GM12878 (cell line): ENCODE measurements at regions not wholly inside any gene's neighbourhood (a gene's known extent, or its start where the extent isn't known, plus 50 kb on each side); places are given as distances from the start of the nearest gene placed in this dataset.

Experiments
- ATAC-seq: fragments of 200-7000 bp; cut with Tn5 transposase; 3 replicates; pipeline ENCODE4 v1.9.1; 2020; ENCODE audit warnings: mild to moderate bottlenecking, moderate library complexity
- BruUV-seq: library from RNA; stranded (reverse); fragments of 400-500 nt; replicated peaks from 2 replicates; lab custom pipeline; 2021; lab: Mats Ljungman, UMichigan
- CTCF ChIA-PET: fragments of 300-600 bp; sonication (Branson Sonifier 250); formaldehyde crosslinking; extraction: SDS; loops from one replicate; lab custom pipeline; 2021; ENCODE audit warnings: inconsistent platforms; lab: Yijun Ruan, JAX
- POLR2A ChIA-PET: fragments of 350-600 bp; formaldehyde crosslinking; extraction: SDS; loops from one replicate; lab custom pipeline; 2021; ENCODE audit warnings: inconsistent platforms; lab: Charles Lee
- RAD21 ChIA-PET: fragments of 300-600 bp; sonication (Branson Sonifier 250); formaldehyde crosslinking; loops from one replicate; lab custom pipeline; 2023; ENCODE audit warnings: antibody characterized with exemption; ENCODE audit not compliant: unreplicated experiment; lab: Charles Lee
- SMC1A ChIA-PET: fragments of 300-600 bp; sonication (Branson Sonifier 250); formaldehyde crosslinking; loops from one replicate; lab custom pipeline; 2023; ENCODE audit not compliant: unreplicated experiment, uncharacterized antibody; lab: Charles Lee
- DNase-seq: peaks from one replicate; pipeline ENCODE4 v3.0.0-alpha.2; 2011; ENCODE audit warnings: low read depth, low spot score
- FAIRE-seq: peaks from 3 replicates; lab custom pipeline; 2011; peaks lifted over from hg19 to GRCh38; lab: Jason Lieb, UNC
- H2AFZ ChIP-seq: 2 replicates; pipeline ENCODE4 v1.6.0; 2011; ENCODE audit warnings: low read depth, low read length, control low read depth; ENCODE audit not compliant: control insufficient read depth
- H3K27ac ChIP-seq: 2 replicates; pipeline ENCODE4 v1.5.1; 2011; ENCODE audit warnings: control low read depth; ENCODE audit not compliant: control insufficient read depth, insufficient read depth
- H3K27me3 ChIP-seq, 2 experiments: replicated peaks in 1 of 2; 2 replicates each; pipeline versions ENCODE4 v1.6.0 to v1.6.1; 2011; ENCODE audit warnings: low read length in 1 of 2; ENCODE audit not compliant: control insufficient read depth in 2 of 2, insufficient read depth in 2 of 2
- H3K36me3 ChIP-seq, 2 experiments: 2 replicates each; pipeline ENCODE4 v1.5.1; 2011; ENCODE audit warnings: low read length in 1 of 2; ENCODE audit not compliant: control insufficient read depth in 2 of 2, insufficient read depth in 2 of 2
- H3K4me1 ChIP-seq: 2 replicates; pipeline ENCODE4 v1.6.1; 2011; ENCODE audit warnings: mild to moderate bottlenecking, low read length, moderate library complexity, mixed read lengths; ENCODE audit not compliant: control insufficient read depth, insufficient read depth
- H3K4me2 ChIP-seq: 2 replicates; pipeline ENCODE4 v1.6.0; 2011; ENCODE audit warnings: control low read depth; ENCODE audit not compliant: control insufficient read depth, insufficient read depth
- H3K4me3 ChIP-seq: fragments of 200-600 bp; sonication (generic); 2 replicates; pipeline ENCODE4 v1.5.1; 2016
- H3K79me2 ChIP-seq: 2 replicates; pipeline ENCODE4 v1.6.0; 2011; ENCODE audit warnings: low read length; ENCODE audit not compliant: control insufficient read depth, insufficient read depth
- H3K9ac ChIP-seq: 2 replicates; pipeline ENCODE4 v1.8.0; 2011; ENCODE audit warnings: low read length, control low read depth, mixed read lengths; ENCODE audit not compliant: control insufficient read depth, insufficient read depth
- H3K9me3 ChIP-seq: replicated peaks from 3 replicates; pipeline ENCODE4 v1.5.1; 2011; ENCODE audit warnings: mild to moderate bottlenecking, low read length; ENCODE audit not compliant: control insufficient read depth, insufficient read depth
- H4K20me1 ChIP-seq: 2 replicates; pipeline ENCODE4 v1.6.0; 2011; ENCODE audit not compliant: control insufficient read depth, insufficient read depth
- BCL11A ChIP-seq: IDR thresholded peaks from 2 replicates; pipeline ENCODE4 v1.6.1; 2011; ENCODE audit warnings: low read depth, low read length
- BCLAF1 ChIP-seq: fragments of 450-650 bp; IDR thresholded peaks from 2 replicates; pipeline ENCODE4 v1.6.1; 2017; ENCODE audit warnings: antibody characterized with exemption, mild to moderate bottlenecking, moderate library complexity
- EZH2 ChIP-seq: IDR thresholded peaks from 2 replicates; pipeline ENCODE4 v1.6.1; 2012; ENCODE audit warnings: low read depth, mild to moderate bottlenecking, control low read depth, inconsistent platforms, low read length, borderline replicate concordance; ENCODE audit not compliant: control insufficient read depth
- KDM1A ChIP-seq: fragments of 200-600 bp; sonication (generic); IDR thresholded peaks from 2 replicates; pipeline ENCODE4 v1.6.1; 2016; ENCODE audit warnings: borderline replicate concordance
- KLF5 ChIP-seq: fragments of 450-650 bp; IDR thresholded peaks from 2 replicates; pipeline ENCODE4 v1.6.1; 2014; ENCODE audit warnings: mild to moderate bottlenecking; ENCODE audit not compliant: partially characterized antibody
- MYC ChIP-seq: IDR thresholded peaks from 2 replicates; pipeline ENCODE4 v1.6.1; 2011; ENCODE audit warnings: mild to moderate bottlenecking, low read length, moderate library complexity, inconsistent platforms; ENCODE audit not compliant: insufficient read depth, insufficient replicate concordance, insufficient read length, severe bottlenecking
- NFYB ChIP-seq: IDR thresholded peaks from 2 replicates; pipeline ENCODE4 v1.6.1; 2011; ENCODE audit warnings: low read depth, mild to moderate bottlenecking, low read length, improper control_type of control experiment, moderate library complexity; ENCODE audit not compliant: insufficient read depth
- NR2C1 ChIP-seq: fragments of 450-650 bp; IDR thresholded peaks from 2 replicates; pipeline ENCODE4 v1.6.1; 2017; ENCODE audit warnings: antibody characterized with exemption, mild to moderate bottlenecking, moderate library complexity
- RAD21 ChIP-seq: IDR thresholded peaks from 2 replicates; pipeline ENCODE4 v1.6.1; 2011; ENCODE audit warnings: mild to moderate bottlenecking, low read depth, low read length, moderate library complexity; ENCODE audit not compliant: insufficient read depth
- SIN3A ChIP-seq: IDR thresholded peaks from 2 replicates; pipeline ENCODE4 v1.6.1; 2012; ENCODE audit warnings: low read depth, low read length, improper control_type of control experiment
- SIX5 ChIP-seq: IDR thresholded peaks from 2 replicates; pipeline ENCODE4 v1.6.1; 2011; ENCODE audit warnings: mild to moderate bottlenecking, low read depth, low read length, moderate library complexity; ENCODE audit not compliant: severe bottlenecking
- ZNF384 ChIP-seq: IDR thresholded peaks from 2 replicates; pipeline ENCODE4 v1.6.1; 2012; ENCODE audit warnings: low read depth, mild to moderate bottlenecking, low read length, improper control_type of control experiment, borderline replicate concordance
- ZZZ3 ChIP-seq: IDR thresholded peaks from 2 replicates; pipeline ENCODE4 v1.6.1; 2011; ENCODE audit warnings: low read depth; ENCODE audit not compliant: control insufficient read depth, insufficient read length
- in situ Hi-C: fragments of 300-500 bp; cut with MboI; formaldehyde crosslinking; loops from 9 replicates; pipeline ENCODE4 v1.14.3; 2018; ENCODE audit warnings: mixed read lengths
- intact Hi-C: fragments of 100-400 bp; cut with micrococcal nuclease; formaldehyde crosslinking; loops from one replicate; pipeline ENCODE4 v1.14.2; 2022; ENCODE audit not compliant: unreplicated experiment
- TF ChIP-seq, protein P1 (sequence below): IDR thresholded peaks from 2 replicates; pipeline ENCODE4 v1.6.1; 2012; ENCODE audit warnings: improper control_type of control experiment, low read depth, low read length; ENCODE audit not compliant: insufficient replicate concordance
- TF ChIP-seq, protein P2 (sequence below): fragments of 150-350 bp; IDR thresholded peaks from 2 replicates; pipeline ENCODE4 v1.6.1; 2014; ENCODE audit warnings: mild to moderate bottlenecking, low read depth, low read length

DNA sequence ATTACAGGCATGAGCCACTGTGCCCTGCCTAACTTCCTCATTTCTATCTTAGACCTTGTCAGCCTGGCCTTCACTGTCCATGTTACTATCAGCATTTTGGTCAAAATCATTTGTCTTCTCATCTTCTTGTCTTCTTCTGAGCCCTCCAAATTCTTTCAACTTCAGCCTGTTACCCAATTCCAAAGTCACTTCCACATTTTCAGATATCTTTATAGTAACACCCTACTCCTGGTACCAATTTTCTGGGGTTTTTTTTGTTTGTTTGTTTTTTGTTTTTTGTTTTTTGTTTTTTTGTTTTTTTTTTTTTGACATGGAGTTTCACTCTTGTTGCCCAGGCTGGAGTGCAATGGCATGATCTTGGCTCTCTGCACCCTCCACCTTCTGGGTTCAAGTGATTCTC, 90.3 kb upstream of the LARP1 start:
- POLR2A ChIA-PET = interaction anchor here (0.6 kb wide), 1 partner anchor 364 kb away, joined by 8 read pairs; no protein-coding TSS in a partner anchor
- TF ChIP-seq, protein P1, sequence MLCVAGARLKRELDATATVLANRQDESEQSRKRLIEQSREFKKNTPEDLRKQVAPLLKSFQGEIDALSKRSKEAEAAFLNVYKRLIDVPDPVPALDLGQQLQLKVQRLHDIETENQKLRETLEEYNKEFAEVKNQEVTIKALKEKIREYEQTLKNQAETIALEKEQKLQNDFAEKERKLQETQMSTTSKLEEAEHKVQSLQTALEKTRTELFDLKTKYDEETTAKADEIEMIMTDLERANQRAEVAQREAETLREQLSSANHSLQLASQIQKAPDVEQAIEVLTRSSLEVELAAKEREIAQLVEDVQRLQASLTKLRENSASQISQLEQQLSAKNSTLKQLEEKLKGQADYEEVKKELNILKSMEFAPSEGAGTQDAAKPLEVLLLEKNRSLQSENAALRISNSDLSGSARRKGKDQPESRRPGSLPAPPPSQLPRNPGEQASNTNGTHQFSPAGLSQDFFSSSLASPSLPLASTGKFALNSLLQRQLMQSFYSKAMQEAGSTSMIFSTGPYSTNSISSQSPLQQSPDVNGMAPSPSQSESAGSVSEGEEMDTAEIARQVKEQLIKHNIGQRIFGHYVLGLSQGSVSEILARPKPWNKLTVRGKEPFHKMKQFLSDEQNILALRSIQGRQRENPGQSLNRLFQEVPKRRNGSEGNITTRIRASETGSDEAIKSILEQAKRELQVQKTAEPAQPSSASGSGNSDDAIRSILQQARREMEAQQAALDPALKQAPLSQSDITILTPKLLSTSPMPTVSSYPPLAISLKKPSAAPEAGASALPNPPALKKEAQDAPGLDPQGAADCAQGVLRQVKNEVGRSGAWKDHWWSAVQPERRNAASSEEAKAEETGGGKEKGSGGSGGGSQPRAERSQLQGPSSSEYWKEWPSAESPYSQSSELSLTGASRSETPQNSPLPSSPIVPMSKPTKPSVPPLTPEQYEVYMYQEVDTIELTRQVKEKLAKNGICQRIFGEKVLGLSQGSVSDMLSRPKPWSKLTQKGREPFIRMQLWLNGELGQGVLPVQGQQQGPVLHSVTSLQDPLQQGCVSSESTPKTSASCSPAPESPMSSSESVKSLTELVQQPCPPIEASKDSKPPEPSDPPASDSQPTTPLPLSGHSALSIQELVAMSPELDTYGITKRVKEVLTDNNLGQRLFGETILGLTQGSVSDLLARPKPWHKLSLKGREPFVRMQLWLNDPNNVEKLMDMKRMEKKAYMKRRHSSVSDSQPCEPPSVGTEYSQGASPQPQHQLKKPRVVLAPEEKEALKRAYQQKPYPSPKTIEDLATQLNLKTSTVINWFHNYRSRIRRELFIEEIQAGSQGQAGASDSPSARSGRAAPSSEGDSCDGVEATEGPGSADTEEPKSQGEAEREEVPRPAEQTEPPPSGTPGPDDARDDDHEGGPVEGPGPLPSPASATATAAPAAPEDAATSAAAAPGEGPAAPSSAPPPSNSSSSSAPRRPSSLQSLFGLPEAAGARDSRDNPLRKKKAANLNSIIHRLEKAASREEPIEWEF = no peak
- TF ChIP-seq NFYB (no peak), RAD21 (no peak), KLF5 (no peak), EZH2 (no peak), KDM1A (no peak), ZZZ3 (no peak), SIX5 (no peak), SIN3A (no peak), BCL11A (no peak), BCLAF1 (no peak), NR2C1 (no peak), MYC (no peak), ZNF384 (no peak)
- TF ChIP-seq, protein P2, sequence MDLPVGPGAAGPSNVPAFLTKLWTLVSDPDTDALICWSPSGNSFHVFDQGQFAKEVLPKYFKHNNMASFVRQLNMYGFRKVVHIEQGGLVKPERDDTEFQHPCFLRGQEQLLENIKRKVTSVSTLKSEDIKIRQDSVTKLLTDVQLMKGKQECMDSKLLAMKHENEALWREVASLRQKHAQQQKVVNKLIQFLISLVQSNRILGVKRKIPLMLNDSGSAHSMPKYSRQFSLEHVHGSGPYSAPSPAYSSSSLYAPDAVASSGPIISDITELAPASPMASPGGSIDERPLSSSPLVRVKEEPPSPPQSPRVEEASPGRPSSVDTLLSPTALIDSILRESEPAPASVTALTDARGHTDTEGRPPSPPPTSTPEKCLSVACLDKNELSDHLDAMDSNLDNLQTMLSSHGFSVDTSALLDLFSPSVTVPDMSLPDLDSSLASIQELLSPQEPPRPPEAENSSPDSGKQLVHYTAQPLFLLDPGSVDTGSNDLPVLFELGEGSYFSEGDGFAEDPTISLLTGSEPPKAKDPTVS = no peak

More for the DNA sequence above, 90.3 kb upstream of the LARP1 start:
- Histone ChIP-seq H3K9ac (no peak overlapping the region), H3K27ac (no peak overlapping the region), H3K27me3 (no peaks in the 10 kb centered on the region), H4K20me1 (no peaks in the 10 kb centered on the region), H2AFZ (no peak overlapping the region), H3K4me1 (no peaks in the 10 kb centered on the region), H3K4me3 (no peak overlapping the region), H3K4me2 (no peak overlapping the region), H3K9me3 (peaks cover 2% of the 10 kb centered on the region; the same call in 1 of the 3 replicates), H3K79me2 (no peaks in the 10 kb centered on the region), H3K36me3 (no peaks in the 10 kb centered on the region)
- FAIRE-seq (no peak), ATAC-seq (no peak), DNase-seq (no peak)
- no TSS peak for BruUV-seq
- ChIA-PET SMC1A (no interaction called here), RAD21 (no interaction called here), CTCF (no interaction called here)
- intact Hi-C loops (no loop called here), in situ Hi-C loops (no loop called here)
